H9 (cell line): ENCODE measurements at regions not wholly inside any gene's neighbourhood (a gene's known extent, or its start where the extent isn't known, plus 50 kb on each side); places are given as distances from the start of the nearest gene placed in this dataset.

Experiments
- DNase-seq: peaks from one replicate; pipeline ENCODE4 v3.0.0-alpha.2; 2017
- H2AFZ ChIP-seq: one replicate; pipeline ENCODE4 v1.6.1; 2013; ENCODE audit warnings: mild to moderate bottlenecking, low read length, control low read depth, moderate library complexity
- H2AK5ac ChIP-seq: 2 replicates; pipeline ENCODE4 v1.6.1; 2013; ENCODE audit warnings: low read length, control low read depth, mixed read lengths; ENCODE audit not compliant: insufficient read length
- H2BK120ac ChIP-seq: one replicate; pipeline ENCODE4 v1.6.1; 2013; ENCODE audit warnings: low read depth, mild to moderate bottlenecking, low read length, control low read depth, inconsistent platforms; ENCODE audit not compliant: poor library complexity, severe bottlenecking
- H2BK12ac ChIP-seq: 2 replicates; pipeline ENCODE4 v1.6.1; 2013; ENCODE audit warnings: low read length, control low read depth, mixed read lengths, low read depth; ENCODE audit not compliant: insufficient read length
- H2BK15ac ChIP-seq: 2 replicates; pipeline ENCODE4 v1.6.1; 2013; ENCODE audit warnings: low read depth, low read length, control low read depth
- H2BK20ac ChIP-seq: one replicate; pipeline ENCODE4 v1.6.1; 2013; ENCODE audit warnings: low read depth, mild to moderate bottlenecking, low read length, control low read depth, inconsistent platforms; ENCODE audit not compliant: poor library complexity, severe bottlenecking
- H2BK5ac ChIP-seq: 2 replicates; pipeline ENCODE4 v1.6.1; 2013; ENCODE audit warnings: low read length, control low read depth, mixed read lengths; ENCODE audit not compliant: insufficient read length
- H3K14ac ChIP-seq: 2 replicates; pipeline ENCODE4 v1.6.1; 2013; ENCODE audit warnings: low read length, control low read depth; ENCODE audit not compliant: insufficient read depth
- H3K18ac ChIP-seq: 2 replicates; pipeline ENCODE4 v1.6.1; 2013; ENCODE audit warnings: low read depth, mild to moderate bottlenecking, mixed read lengths, low read length, control low read depth; ENCODE audit not compliant: insufficient read length
- H3K23ac ChIP-seq: 2 replicates; pipeline ENCODE4 v1.6.1; 2013; ENCODE audit warnings: low read length, control low read depth, mixed read lengths, low read depth; ENCODE audit not compliant: insufficient read length
- H3K23me2 ChIP-seq: 2 replicates; pipeline ENCODE4 v1.6.1; 2013; ENCODE audit warnings: low read depth, mild to moderate bottlenecking, mixed read lengths, low read length, control low read depth; ENCODE audit not compliant: insufficient read length, poor library complexity, severe bottlenecking
- H3K27ac ChIP-seq: 2 replicates; pipeline ENCODE4 v1.5.1; 2013; ENCODE audit warnings: low read length, control low read depth, mixed read lengths, low read depth; ENCODE audit not compliant: insufficient read length
- H3K27me3 ChIP-seq: 2 replicates; pipeline ENCODE4 v1.6.1; 2013; ENCODE audit warnings: low read length, control low read depth, inconsistent platforms; ENCODE audit not compliant: insufficient read depth
- H3K4ac ChIP-seq: 2 replicates; pipeline ENCODE4 v1.6.1; 2013; ENCODE audit warnings: low read depth, mild to moderate bottlenecking, control low read depth, inconsistent platforms, low read length, moderate library complexity
- H3K4me1 ChIP-seq: 2 replicates; pipeline ENCODE4 v1.6.1; 2013; ENCODE audit warnings: low read length, control low read depth, inconsistent platforms; ENCODE audit not compliant: insufficient read depth
- H3K4me2 ChIP-seq: 2 replicates; pipeline ENCODE4 v1.6.1; 2013; ENCODE audit warnings: low read length, control low read depth, mixed read lengths; ENCODE audit not compliant: insufficient read length, insufficient read depth
- H3K56ac ChIP-seq: 2 replicates; pipeline ENCODE4 v1.6.1; 2013; ENCODE audit warnings: low read depth, mild to moderate bottlenecking, mixed read lengths, low read length, control low read depth; ENCODE audit not compliant: insufficient read length
- H3K79me1 ChIP-seq: 2 replicates; pipeline ENCODE4 v1.6.1; 2013; ENCODE audit warnings: low read depth, mild to moderate bottlenecking, moderate library complexity, low read length, control low read depth, inconsistent platforms; ENCODE audit not compliant: insufficient read depth, poor library complexity, severe bottlenecking
- H3K79me2 ChIP-seq: 2 replicates; pipeline ENCODE4 v1.6.1; 2013; ENCODE audit warnings: low read length, control low read depth, inconsistent platforms; ENCODE audit not compliant: insufficient read depth
- H3K9ac ChIP-seq: 2 replicates; pipeline ENCODE4 v1.6.1; 2013; ENCODE audit warnings: low read length, control low read depth, mixed read lengths; ENCODE audit not compliant: insufficient read length; ENCODE audit errors: extremely low read depth
- H3K9me3 ChIP-seq: one replicate; pipeline ENCODE4 v1.6.1; 2013; ENCODE audit warnings: low read depth, low read length, inconsistent platforms; ENCODE audit not compliant: control insufficient read depth
- H3T11ph ChIP-seq: one replicate; pipeline ENCODE4 v1.6.1; 2013; ENCODE audit warnings: mild to moderate bottlenecking, low read length, control low read depth, inconsistent platforms
- H4K20me1 ChIP-seq: one replicate; pipeline ENCODE4 v1.6.1; 2013; ENCODE audit not compliant: control insufficient read depth, insufficient read length, insufficient read depth
- H4K5ac ChIP-seq: 2 replicates; pipeline ENCODE4 v1.6.1; 2013; ENCODE audit warnings: low read depth, mild to moderate bottlenecking, mixed read lengths, low read length, control low read depth; ENCODE audit not compliant: insufficient read length
- H4K8ac ChIP-seq: replicated peaks from 2 replicates; pipeline ENCODE4 v1.6.1; 2013; ENCODE audit warnings: low read length, control low read depth, mixed read lengths, low read depth; ENCODE audit not compliant: insufficient read length
- H4K91ac ChIP-seq: 2 replicates; pipeline ENCODE4 v1.6.1; 2013; ENCODE audit warnings: low read depth, mild to moderate bottlenecking, moderate library complexity, mixed read lengths, low read length, control low read depth; ENCODE audit not compliant: insufficient read length
- H3K27ac Mint-ChIP-seq, 3 experiments: 2 replicates in 2 of 3; 3 replicates in 1 of 3; pipeline ENCODE4 v1.8.0; 2020 to 2021; ENCODE audit warnings: mixed read lengths in 3 of 3, mild to moderate bottlenecking in 1 of 3, moderate library complexity in 1 of 3
- H3K27me3 Mint-ChIP-seq: 2 replicates; pipeline ENCODE4 v1.8.0; 2021; ENCODE audit warnings: low read depth, mild to moderate bottlenecking, moderate library complexity, mixed read lengths
- H3K36me3 Mint-ChIP-seq, 3 experiments: 2 replicates in 2 of 3; 3 replicates in 1 of 3; pipeline ENCODE4 v1.8.0; 2020 to 2021; ENCODE audit warnings: low read depth in 3 of 3, mixed read lengths in 3 of 3; ENCODE audit not compliant: insufficient read depth in 1 of 3
- H3K4me1 Mint-ChIP-seq, 2 experiments: 2 replicates each; pipeline ENCODE4 v1.8.0; 2020; ENCODE audit warnings: mixed read lengths in 2 of 2
- H3K4me3 Mint-ChIP-seq, 2 experiments: 2 replicates in 1 of 2; 3 replicates in 1 of 2; pipeline ENCODE4 v1.8.0; 2020 to 2021; ENCODE audit warnings: mild to moderate bottlenecking in 2 of 2, mixed read lengths in 2 of 2, moderate library complexity in 1 of 2
- H3K9me3 Mint-ChIP-seq, 2 experiments: 2 replicates in 1 of 2; 3 replicates in 1 of 2; pipeline ENCODE4 v1.8.0; 2020; ENCODE audit warnings: mild to moderate bottlenecking in 2 of 2, mixed read lengths in 2 of 2, moderate library complexity in 1 of 2
- CTCF ChIP-seq: fragments of 200-600 bp; sonication (generic); conservative IDR thresholded peaks from 3 replicates; pipeline ENCODE4 v1.8.0; 2021; ENCODE audit warnings: antibody characterized with exemption, mild to moderate bottlenecking
- WGBS: extraction: QIAGEN DNeasy Blood & Tissue Kit; methylation state at CpG from one replicate; pipeline ENCODE4 v1.1.7; 2013; ENCODE audit warnings: missing lambda C conversion rate, low lambda C conversion rate, mixed read lengths; ENCODE audit not compliant: insufficient read length; ENCODE audit errors: extremely low coverage; 5-methylcytosine and 5-hydroxymethylcytosine counted together

GRCh38 chr2:187994464-187995331 is 297.0 kb upstream of the GULP1 start:
- no peaks in the 10 kb centered on the region for H3K23me2 ChIP-seq
- Mint-ChIP-seq H3K36me3 (no peaks in the 10 kb centered on the region), H3K4me1 (peaks cover 58 to 77% of the 10 kb centered on the region in 2 experiments), H3K27me3 (no peaks in the 10 kb centered on the region), H3K27ac (peak overlapping the region in 2 of 3 experiments; percentile 8 to 91; a peak in 3 of 7 replicates), H3K9me3 (no peaks in the 10 kb centered on the region), H3K4me3 (no peak overlapping the region)
- no peak overlapping the region for H4K5ac ChIP-seq
- H4K91ac ChIP-seq = no peak overlapping the region
- WGBS = no CpG with 5 or more reads among the region's 5 CpGs
- no peak overlapping the region for H3K18ac ChIP-seq
- no peak overlapping the region for H2AFZ ChIP-seq
- TF ChIP-seq CTCF = no peak
- no peak overlapping the region for H3K14ac ChIP-seq
- DNase-seq = peak; percentile 38
- no peak overlapping the region for H4K8ac ChIP-seq
- H2AK5ac ChIP-seq = no peak overlapping the region
- no peak overlapping the region for H3K4ac ChIP-seq
- no peak overlapping the region for H3K27ac ChIP-seq
- no peak overlapping the region for H2BK5ac ChIP-seq
- H3K23ac ChIP-seq = no peak overlapping the region
- H3K56ac ChIP-seq = no peak overlapping the region
- H4K20me1 ChIP-seq = no peaks in the 10 kb centered on the region
- no peak overlapping the region for H3K4me2 ChIP-seq
- H3K79me1 ChIP-seq = no peaks in the 10 kb centered on the region
- H3K9ac ChIP-seq = no peak overlapping the region
- H3K27me3 ChIP-seq = no peaks in the 10 kb centered on the region
- no peak overlapping the region for H2BK120ac ChIP-seq
- peaks cover 21% of the 10 kb centered on the region for H3K4me1 ChIP-seq
- no peaks in the 10 kb centered on the region; the same call in 1 of the 2 replicates for H3K79me2 ChIP-seq
- H3K9me3 ChIP-seq = no peaks in the 10 kb centered on the region
- H2BK15ac ChIP-seq = no peak overlapping the region
- H2BK20ac ChIP-seq = no peak overlapping the region
- H2BK12ac ChIP-seq = no peak overlapping the region
- no peak overlapping the region for H3T11ph ChIP-seq
